Stimulated activated CD4-positive, alpha-beta T cell treated with anti-CD3 and anti-CD28 coated beads, Interleukin-15, amount 100 ng/mL, for 48 hours (primary cell): ENCODE measurements at regions not wholly inside any gene's neighbourhood (a gene's known extent, or its start where the extent isn't known, plus 50 kb on each side); places are given as distances from the start of the nearest gene placed in this dataset.

Experiments used
- DNase-seq, 2 donors: peaks; one replicate each; pipeline ENCODE4 v3.0.0-alpha.2; 2020; ENCODE audit warnings: low read depth in 2 of 2

- peak; percentile 5 to 18 for DNase-seq
These were observed 302.7 kb upstream of the TNP1 start for GRCh38 chr2:217162533-217162932.

- DNase-seq: no peak
These were observed 301.4 kb upstream of the TNP1 start for GRCh38 chr2:217160978-217161973.

- DNase-seq: no peak
These were observed 300.4 kb upstream of the TNP1 start for GRCh38 chr2:217160103-217160743.

- no peak for DNase-seq
These were observed 299.1 kb upstream of the TNP1 start for GRCh38 chr2:217158928-217159327.

GRCh38 chr2:217157581-217157980, 297.7 kb upstream of the TNP1 start:
- no peak for DNase-seq

- DNase-seq: no peak
These were observed 296.9 kb upstream of the TNP1 start for GRCh38 chr2:217156801-217157200.

- DNase-seq: no peak
These were observed 295.1 kb upstream of the TNP1 start for GRCh38 chr2:217154923-217155322.

- no peak for DNase-seq
These were observed 293.6 kb upstream of the TNP1 start for GRCh38 chr2:217153510-217153909.

- DNase-seq: no peak
These were observed 293.0 kb upstream of the TNP1 start for GRCh38 chr2:217152831-217153230.

GRCh38 chr2:217151509-217152206, 291.8 kb upstream of the TNP1 start:
- DNase-seq: no peak

- no peak for DNase-seq
These were observed 290.4 kb upstream of the TNP1 start for GRCh38 chr2:217150236-217150635.

GRCh38 chr2:217149087-217149660, 289.3 kb upstream of the TNP1 start:
- no peak for DNase-seq

GRCh38 chr2:217147818-217148217, 288.0 kb upstream of the TNP1 start:
- no peak for DNase-seq

GRCh38 chr2:217146956-217147355, 287.1 kb upstream of the TNP1 start:
- DNase-seq: no peak

GRCh38 chr2:217142649-217143266, 282.9 kb upstream of the TNP1 start:
- DNase-seq: peak in 1 of 2 donors; percentile 3

- no peak for DNase-seq
These were observed 278.4 kb upstream of the TNP1 start for GRCh38 chr2:217138284-217138683.

- no peak for DNase-seq
These were observed 267.9 kb upstream of the TNP1 start for GRCh38 chr2:217127744-217128143.

- DNase-seq: no peak
These were observed 265.1 kb upstream of the TNP1 start for GRCh38 chr2:217125014-217125413.

- no peak for DNase-seq
These were observed 264.2 kb upstream of the TNP1 start for GRCh38 chr2:217124050-217124449.

GRCh38 chr2:217121565-217121964, 261.7 kb upstream of the TNP1 start:
- no peak for DNase-seq

GRCh38 chr2:217120429-217120828, 260.6 kb upstream of the TNP1 start:
- no peak for DNase-seq
